GM12878 (cell line): ENCODE measurements at regions not wholly inside any gene's neighbourhood (a gene's known extent, or its start where the extent isn't known, plus 50 kb on each side); places are given as distances from the start of the nearest gene placed in this dataset.

ENCODE experiments used
- CREM ChIP-seq: IDR thresholded peaks from 2 replicates; pipeline ENCODE4 v1.6.1; 2014; ENCODE audit warnings: antibody characterized with exemption, low read depth
- GATAD2B ChIP-seq: fragments of 450-650 bp; conservative IDR thresholded peaks from 2 replicates; pipeline ENCODE4 v1.6.1; 2017; ENCODE audit warnings: low read depth, mild to moderate bottlenecking, moderate library complexity
- HDAC2 ChIP-seq: fragments of 200-600 bp; sonication (generic); IDR thresholded peaks from 2 replicates; pipeline ENCODE4 v1.6.1; 2017
- MYC ChIP-seq: IDR thresholded peaks from 2 replicates; pipeline ENCODE4 v1.6.1; 2011; ENCODE audit warnings: mild to moderate bottlenecking, low read length, moderate library complexity, inconsistent platforms; ENCODE audit not compliant: insufficient read depth, insufficient replicate concordance, insufficient read length, severe bottlenecking
- RBBP5 ChIP-seq: fragments of 200-600 bp; sonication (generic); conservative IDR thresholded peaks from 2 replicates; pipeline ENCODE4 v1.6.1; 2016
- SIX5 ChIP-seq: IDR thresholded peaks from 2 replicates; pipeline ENCODE4 v1.6.1; 2011; ENCODE audit warnings: mild to moderate bottlenecking, low read depth, low read length, moderate library complexity; ENCODE audit not compliant: severe bottlenecking
- SMAD5 ChIP-seq: IDR thresholded peaks from 2 replicates; pipeline ENCODE4 v1.6.1; 2016; ENCODE audit warnings: antibody characterized with exemption, low read depth
- ZNF274 ChIP-seq: IDR thresholded peaks from one replicate; pipeline ENCODE4 v1.8.0; 2011; ENCODE audit not compliant: insufficient read length, insufficient read depth
- TF ChIP-seq, protein P1 (sequence below): IDR thresholded peaks from 2 replicates; pipeline ENCODE4 v1.6.1; 2012; ENCODE audit warnings: mild to moderate bottlenecking, low read depth, low read length
- TF ChIP-seq, protein P2 (sequence below), 3 experiments: IDR thresholded peaks in 2 of 3; conservative IDR thresholded peaks in 1 of 3; 2 replicates each; pipeline ENCODE4 v1.5.1; 2011; ENCODE audit warnings: low read depth in 3 of 3, low read length in 3 of 3, mild to moderate bottlenecking in 3 of 3, control low read depth in 2 of 3, moderate library complexity in 2 of 3, inconsistent platforms in 1 of 3, mixed read lengths in 1 of 3; ENCODE audit not compliant: control insufficient read depth in 2 of 3, insufficient read depth in 1 of 3; ENCODE audit errors: extremely low read depth in 1 of 3
- TF ChIP-seq, protein P3 (sequence below): IDR thresholded peaks from 2 replicates; pipeline ENCODE4 v1.6.1; 2011; ENCODE audit warnings: low read depth, low read length, improper control_type of control experiment, borderline replicate concordance

DNA sequence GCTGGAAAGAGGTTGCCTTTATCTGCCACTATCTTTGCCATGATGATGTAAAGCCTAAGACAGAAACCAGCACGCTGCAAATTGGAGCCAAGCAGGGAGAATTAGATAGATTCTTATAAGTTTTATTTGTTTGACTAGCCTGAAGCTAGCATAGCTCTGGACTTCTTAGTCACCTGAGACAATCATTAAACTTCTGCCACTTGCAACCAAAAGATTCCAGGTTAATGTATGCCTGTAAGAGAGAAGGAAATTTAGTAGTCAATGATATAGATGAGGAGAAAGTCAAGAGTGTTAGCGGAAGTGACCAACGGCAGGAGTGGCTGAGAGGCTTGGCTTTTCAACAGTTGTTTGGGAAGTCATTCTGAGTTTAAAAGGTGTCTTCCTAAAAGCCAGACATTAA lies 1106.6 kb downstream of the VRK1 start:
- TF ChIP-seq, protein P1, sequence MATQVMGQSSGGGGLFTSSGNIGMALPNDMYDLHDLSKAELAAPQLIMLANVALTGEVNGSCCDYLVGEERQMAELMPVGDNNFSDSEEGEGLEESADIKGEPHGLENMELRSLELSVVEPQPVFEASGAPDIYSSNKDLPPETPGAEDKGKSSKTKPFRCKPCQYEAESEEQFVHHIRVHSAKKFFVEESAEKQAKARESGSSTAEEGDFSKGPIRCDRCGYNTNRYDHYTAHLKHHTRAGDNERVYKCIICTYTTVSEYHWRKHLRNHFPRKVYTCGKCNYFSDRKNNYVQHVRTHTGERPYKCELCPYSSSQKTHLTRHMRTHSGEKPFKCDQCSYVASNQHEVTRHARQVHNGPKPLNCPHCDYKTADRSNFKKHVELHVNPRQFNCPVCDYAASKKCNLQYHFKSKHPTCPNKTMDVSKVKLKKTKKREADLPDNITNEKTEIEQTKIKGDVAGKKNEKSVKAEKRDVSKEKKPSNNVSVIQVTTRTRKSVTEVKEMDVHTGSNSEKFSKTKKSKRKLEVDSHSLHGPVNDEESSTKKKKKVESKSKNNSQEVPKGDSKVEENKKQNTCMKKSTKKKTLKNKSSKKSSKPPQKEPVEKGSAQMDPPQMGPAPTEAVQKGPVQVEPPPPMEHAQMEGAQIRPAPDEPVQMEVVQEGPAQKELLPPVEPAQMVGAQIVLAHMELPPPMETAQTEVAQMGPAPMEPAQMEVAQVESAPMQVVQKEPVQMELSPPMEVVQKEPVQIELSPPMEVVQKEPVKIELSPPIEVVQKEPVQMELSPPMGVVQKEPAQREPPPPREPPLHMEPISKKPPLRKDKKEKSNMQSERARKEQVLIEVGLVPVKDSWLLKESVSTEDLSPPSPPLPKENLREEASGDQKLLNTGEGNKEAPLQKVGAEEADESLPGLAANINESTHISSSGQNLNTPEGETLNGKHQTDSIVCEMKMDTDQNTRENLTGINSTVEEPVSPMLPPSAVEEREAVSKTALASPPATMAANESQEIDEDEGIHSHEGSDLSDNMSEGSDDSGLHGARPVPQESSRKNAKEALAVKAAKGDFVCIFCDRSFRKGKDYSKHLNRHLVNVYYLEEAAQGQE, result no peak
- no peak for TF ChIP-seq MYC
- TF ChIP-seq, protein P2, sequence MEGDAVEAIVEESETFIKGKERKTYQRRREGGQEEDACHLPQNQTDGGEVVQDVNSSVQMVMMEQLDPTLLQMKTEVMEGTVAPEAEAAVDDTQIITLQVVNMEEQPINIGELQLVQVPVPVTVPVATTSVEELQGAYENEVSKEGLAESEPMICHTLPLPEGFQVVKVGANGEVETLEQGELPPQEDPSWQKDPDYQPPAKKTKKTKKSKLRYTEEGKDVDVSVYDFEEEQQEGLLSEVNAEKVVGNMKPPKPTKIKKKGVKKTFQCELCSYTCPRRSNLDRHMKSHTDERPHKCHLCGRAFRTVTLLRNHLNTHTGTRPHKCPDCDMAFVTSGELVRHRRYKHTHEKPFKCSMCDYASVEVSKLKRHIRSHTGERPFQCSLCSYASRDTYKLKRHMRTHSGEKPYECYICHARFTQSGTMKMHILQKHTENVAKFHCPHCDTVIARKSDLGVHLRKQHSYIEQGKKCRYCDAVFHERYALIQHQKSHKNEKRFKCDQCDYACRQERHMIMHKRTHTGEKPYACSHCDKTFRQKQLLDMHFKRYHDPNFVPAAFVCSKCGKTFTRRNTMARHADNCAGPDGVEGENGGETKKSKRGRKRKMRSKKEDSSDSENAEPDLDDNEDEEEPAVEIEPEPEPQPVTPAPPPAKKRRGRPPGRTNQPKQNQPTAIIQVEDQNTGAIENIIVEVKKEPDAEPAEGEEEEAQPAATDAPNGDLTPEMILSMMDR (IDR thresholded peaks at IDR 0.05 in 2 of 3, conservative IDR thresholded peaks at IDR 0.05 in 1 of 3; ENCODE audit: control insufficient read depth in 2 of 3, extremely low read depth in 1 of 3, insufficient read depth in 1 of 3, low read depth in 3 of 3, low read length in 3 of 3), result no peak
- TF ChIP-seq RBBP5, result no peak
- TF ChIP-seq HDAC2, result no peak
- TF ChIP-seq, protein P3, sequence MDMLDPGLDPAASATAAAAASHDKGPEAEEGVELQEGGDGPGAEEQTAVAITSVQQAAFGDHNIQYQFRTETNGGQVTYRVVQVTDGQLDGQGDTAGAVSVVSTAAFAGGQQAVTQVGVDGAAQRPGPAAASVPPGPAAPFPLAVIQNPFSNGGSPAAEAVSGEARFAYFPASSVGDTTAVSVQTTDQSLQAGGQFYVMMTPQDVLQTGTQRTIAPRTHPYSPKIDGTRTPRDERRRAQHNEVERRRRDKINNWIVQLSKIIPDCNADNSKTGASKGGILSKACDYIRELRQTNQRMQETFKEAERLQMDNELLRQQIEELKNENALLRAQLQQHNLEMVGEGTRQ, result no peak
- TF ChIP-seq ZNF274, result no peak
- no peak for TF ChIP-seq CREM
- TF ChIP-seq SMAD5, result no peak
- TF ChIP-seq SIX5, result no peak
- TF ChIP-seq GATAD2B, result no peak
